GM23338 (cell line): ENCODE measurements at regions not wholly inside any gene's neighbourhood (a gene's known extent, or its start where the extent isn't known, plus 50 kb on each side); places are given as distances from the start of the nearest gene placed in this dataset.

Experiments used
- ATAC-seq: fragments of 200-7000 bp; cut with Tn5 transposase; 3 replicates; pipeline ENCODE4 v1.9.1; 2020
- DNase-seq: peaks from one replicate; pipeline ENCODE4 v3.0.0-alpha.2; 2015; ENCODE audit warnings: low spot score
- H2AFZ ChIP-seq: fragments of 200-600 bp; sonication (generic); 2 replicates; pipeline ENCODE4 v1.8.0; 2016; ENCODE audit warnings: antibody characterized with exemption, mild to moderate bottlenecking, moderate library complexity
- H3F3A ChIP-seq: fragments of 200-600 bp; sonication (generic); replicated peaks from 2 replicates; pipeline ENCODE4 v1.8.0; 2017; ENCODE audit warnings: antibody characterized with exemption, mixed run types, low read depth
- H3K27ac ChIP-seq: fragments of 200-600 bp; sonication (generic); 2 replicates; pipeline ENCODE4 v1.6.1; 2016; ENCODE audit warnings: low read depth
- H3K27me3 ChIP-seq: fragments of 200-600 bp; sonication (generic); 2 replicates; pipeline ENCODE4 v1.8.0; 2016; ENCODE audit warnings: mild to moderate bottlenecking, mixed run types, moderate library complexity; ENCODE audit not compliant: insufficient read depth
- H3K36me3 ChIP-seq: fragments of 200-600 bp; sonication (generic); 2 replicates; pipeline ENCODE4 v1.8.0; 2016; ENCODE audit warnings: mild to moderate bottlenecking; ENCODE audit not compliant: insufficient read depth
- H3K4me1 ChIP-seq: fragments of 200-600 bp; sonication (generic); 2 replicates; pipeline ENCODE4 v1.8.0; 2016; ENCODE audit warnings: mild to moderate bottlenecking, moderate library complexity; ENCODE audit not compliant: insufficient read depth
- H3K4me2 ChIP-seq: fragments of 200-600 bp; sonication (generic); 2 replicates; pipeline ENCODE4 v1.7.1; 2017; ENCODE audit warnings: mixed run types
- H3K4me3 ChIP-seq: fragments of 200-600 bp; sonication (generic); 2 replicates; pipeline ENCODE4 v1.6.1; 2016; ENCODE audit warnings: mixed run types
- H3K79me2 ChIP-seq: fragments of 200-600 bp; sonication (generic); replicated peaks from 2 replicates; pipeline ENCODE4 v1.8.0; 2017; ENCODE audit warnings: mild to moderate bottlenecking; ENCODE audit not compliant: insufficient read depth
- H3K9me2 ChIP-seq: fragments of 200-600 bp; sonication (generic); 2 replicates; pipeline ENCODE4 v1.8.0; 2017; ENCODE audit not compliant: insufficient read depth
- H4K20me1 ChIP-seq: fragments of 200-600 bp; sonication (generic); replicated peaks from 2 replicates; pipeline ENCODE4 v1.8.0; 2017; ENCODE audit warnings: mild to moderate bottlenecking; ENCODE audit not compliant: insufficient read depth
- H3K27ac Mint-ChIP-seq: 2 replicates; pipeline ENCODE4 v1.8.0; 2020; ENCODE audit warnings: inconsistent platforms, mild to moderate bottlenecking, moderate library complexity, mixed read lengths
- H3K27me3 Mint-ChIP-seq: 3 replicates; pipeline ENCODE4 v1.8.0; 2022; ENCODE audit warnings: low read depth, mild to moderate bottlenecking, moderate library complexity, mixed read lengths, inconsistent platforms; ENCODE audit not compliant: insufficient read depth, poor library complexity
- H3K36me3 Mint-ChIP-seq: 3 replicates; pipeline ENCODE4 v1.8.0; 2021; ENCODE audit warnings: low read depth, mild to moderate bottlenecking, inconsistent platforms, moderate library complexity, mixed read lengths
- H3K4me1 Mint-ChIP-seq: 3 replicates; pipeline ENCODE4 v1.8.0; 2020; ENCODE audit warnings: mild to moderate bottlenecking, inconsistent platforms, mixed read lengths
- H3K4me3 Mint-ChIP-seq: 3 replicates; pipeline ENCODE4 v1.8.0; 2021; ENCODE audit warnings: moderate library complexity, mild to moderate bottlenecking, inconsistent platforms, mixed read lengths
- H3K9me3 Mint-ChIP-seq: 3 replicates; pipeline ENCODE4 v1.8.0; 2020; ENCODE audit warnings: moderate library complexity, mild to moderate bottlenecking, inconsistent platforms, mixed read lengths
- CREB1 ChIP-seq: fragments of 250-450 bp; sonication (Bioruptor Pico); IDR thresholded peaks from 2 replicates; pipeline ENCODE4 v1.5.0; 2020; ENCODE audit warnings: low read depth, mild to moderate bottlenecking, moderate library complexity
- CTCF ChIP-seq, 2 experiments: fragments of 200-600 bp in 1 of 2; sonication (generic) in 1 of 2; conservative IDR thresholded peaks; 2 replicates each; pipeline versions ENCODE4 v1.5.1 to v1.6.1; 2016 to 2017; ENCODE audit warnings: antibody characterized with exemption in 2 of 2, low read depth in 2 of 2, mild to moderate bottlenecking in 2 of 2, moderate library complexity in 1 of 2
- EZH2 ChIP-seq: fragments of 200-600 bp; sonication (generic); IDR thresholded peaks from one replicate; pipeline ENCODE4 v1.8.0; 2017; ENCODE audit warnings: antibody characterized with exemption, mild to moderate bottlenecking, low read depth; ENCODE audit not compliant: unreplicated experiment
- EZH2phosphoT487 ChIP-seq: fragments of 200-600 bp; sonication (generic); IDR thresholded peaks from one replicate; pipeline ENCODE4 v1.8.1; 2018; ENCODE audit warnings: antibody characterized with exemption; ENCODE audit not compliant: unreplicated experiment
- NANOG ChIP-seq: IDR thresholded peaks from 2 replicates; pipeline ENCODE4 v1.6.1; 2016; ENCODE audit warnings: antibody characterized with exemption, borderline replicate concordance
- POLR2AphosphoS5 ChIP-seq: IDR thresholded peaks from 2 replicates; pipeline ENCODE4 v1.6.1; 2016; ENCODE audit warnings: antibody characterized with exemption, low read depth
- STAT1 ChIP-seq: IDR thresholded peaks from one replicate; pipeline ENCODE4 v1.6.1; 2016; ENCODE audit warnings: antibody characterized with exemption; ENCODE audit not compliant: unreplicated experiment
- TF ChIP-seq, protein P1 (sequence below): fragments of 250-450 bp; sonication (Bioruptor Pico); IDR thresholded peaks from 2 replicates; pipeline ENCODE4 v1.5.0; 2020; ENCODE audit warnings: mild to moderate bottlenecking, moderate library complexity
- TF ChIP-seq, protein P2 (sequence below): IDR thresholded peaks from one replicate; pipeline ENCODE4 v1.6.1; 2018; ENCODE audit warnings: antibody characterized with exemption; ENCODE audit not compliant: unreplicated experiment

DNA sequence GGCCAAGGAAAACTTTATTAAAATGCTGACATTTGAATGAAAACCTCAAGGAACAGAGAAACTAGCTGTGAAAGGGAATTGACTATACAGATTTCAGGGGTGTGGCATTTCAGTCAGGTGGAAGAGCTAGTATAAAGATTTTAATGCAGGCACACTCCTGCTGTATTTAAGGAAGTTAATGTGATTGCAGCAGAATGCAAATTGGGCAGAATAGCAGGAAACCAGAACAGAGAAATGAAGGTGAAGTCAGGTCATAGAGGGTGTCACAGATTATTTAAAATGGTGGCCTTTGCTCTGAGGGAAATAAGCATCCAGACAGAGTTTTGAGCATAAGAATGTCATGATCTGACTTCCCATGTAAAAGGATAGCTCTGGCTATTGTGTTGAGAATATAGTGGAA lies 898.1 kb upstream of the WWC1 start (continued):
- TF ChIP-seq EZH2phosphoT487 (no peak), EZH2 (no peak), POLR2AphosphoS5 (no peak), STAT1 (no peak), NANOG (no peak)
- TF ChIP-seq, protein P1, sequence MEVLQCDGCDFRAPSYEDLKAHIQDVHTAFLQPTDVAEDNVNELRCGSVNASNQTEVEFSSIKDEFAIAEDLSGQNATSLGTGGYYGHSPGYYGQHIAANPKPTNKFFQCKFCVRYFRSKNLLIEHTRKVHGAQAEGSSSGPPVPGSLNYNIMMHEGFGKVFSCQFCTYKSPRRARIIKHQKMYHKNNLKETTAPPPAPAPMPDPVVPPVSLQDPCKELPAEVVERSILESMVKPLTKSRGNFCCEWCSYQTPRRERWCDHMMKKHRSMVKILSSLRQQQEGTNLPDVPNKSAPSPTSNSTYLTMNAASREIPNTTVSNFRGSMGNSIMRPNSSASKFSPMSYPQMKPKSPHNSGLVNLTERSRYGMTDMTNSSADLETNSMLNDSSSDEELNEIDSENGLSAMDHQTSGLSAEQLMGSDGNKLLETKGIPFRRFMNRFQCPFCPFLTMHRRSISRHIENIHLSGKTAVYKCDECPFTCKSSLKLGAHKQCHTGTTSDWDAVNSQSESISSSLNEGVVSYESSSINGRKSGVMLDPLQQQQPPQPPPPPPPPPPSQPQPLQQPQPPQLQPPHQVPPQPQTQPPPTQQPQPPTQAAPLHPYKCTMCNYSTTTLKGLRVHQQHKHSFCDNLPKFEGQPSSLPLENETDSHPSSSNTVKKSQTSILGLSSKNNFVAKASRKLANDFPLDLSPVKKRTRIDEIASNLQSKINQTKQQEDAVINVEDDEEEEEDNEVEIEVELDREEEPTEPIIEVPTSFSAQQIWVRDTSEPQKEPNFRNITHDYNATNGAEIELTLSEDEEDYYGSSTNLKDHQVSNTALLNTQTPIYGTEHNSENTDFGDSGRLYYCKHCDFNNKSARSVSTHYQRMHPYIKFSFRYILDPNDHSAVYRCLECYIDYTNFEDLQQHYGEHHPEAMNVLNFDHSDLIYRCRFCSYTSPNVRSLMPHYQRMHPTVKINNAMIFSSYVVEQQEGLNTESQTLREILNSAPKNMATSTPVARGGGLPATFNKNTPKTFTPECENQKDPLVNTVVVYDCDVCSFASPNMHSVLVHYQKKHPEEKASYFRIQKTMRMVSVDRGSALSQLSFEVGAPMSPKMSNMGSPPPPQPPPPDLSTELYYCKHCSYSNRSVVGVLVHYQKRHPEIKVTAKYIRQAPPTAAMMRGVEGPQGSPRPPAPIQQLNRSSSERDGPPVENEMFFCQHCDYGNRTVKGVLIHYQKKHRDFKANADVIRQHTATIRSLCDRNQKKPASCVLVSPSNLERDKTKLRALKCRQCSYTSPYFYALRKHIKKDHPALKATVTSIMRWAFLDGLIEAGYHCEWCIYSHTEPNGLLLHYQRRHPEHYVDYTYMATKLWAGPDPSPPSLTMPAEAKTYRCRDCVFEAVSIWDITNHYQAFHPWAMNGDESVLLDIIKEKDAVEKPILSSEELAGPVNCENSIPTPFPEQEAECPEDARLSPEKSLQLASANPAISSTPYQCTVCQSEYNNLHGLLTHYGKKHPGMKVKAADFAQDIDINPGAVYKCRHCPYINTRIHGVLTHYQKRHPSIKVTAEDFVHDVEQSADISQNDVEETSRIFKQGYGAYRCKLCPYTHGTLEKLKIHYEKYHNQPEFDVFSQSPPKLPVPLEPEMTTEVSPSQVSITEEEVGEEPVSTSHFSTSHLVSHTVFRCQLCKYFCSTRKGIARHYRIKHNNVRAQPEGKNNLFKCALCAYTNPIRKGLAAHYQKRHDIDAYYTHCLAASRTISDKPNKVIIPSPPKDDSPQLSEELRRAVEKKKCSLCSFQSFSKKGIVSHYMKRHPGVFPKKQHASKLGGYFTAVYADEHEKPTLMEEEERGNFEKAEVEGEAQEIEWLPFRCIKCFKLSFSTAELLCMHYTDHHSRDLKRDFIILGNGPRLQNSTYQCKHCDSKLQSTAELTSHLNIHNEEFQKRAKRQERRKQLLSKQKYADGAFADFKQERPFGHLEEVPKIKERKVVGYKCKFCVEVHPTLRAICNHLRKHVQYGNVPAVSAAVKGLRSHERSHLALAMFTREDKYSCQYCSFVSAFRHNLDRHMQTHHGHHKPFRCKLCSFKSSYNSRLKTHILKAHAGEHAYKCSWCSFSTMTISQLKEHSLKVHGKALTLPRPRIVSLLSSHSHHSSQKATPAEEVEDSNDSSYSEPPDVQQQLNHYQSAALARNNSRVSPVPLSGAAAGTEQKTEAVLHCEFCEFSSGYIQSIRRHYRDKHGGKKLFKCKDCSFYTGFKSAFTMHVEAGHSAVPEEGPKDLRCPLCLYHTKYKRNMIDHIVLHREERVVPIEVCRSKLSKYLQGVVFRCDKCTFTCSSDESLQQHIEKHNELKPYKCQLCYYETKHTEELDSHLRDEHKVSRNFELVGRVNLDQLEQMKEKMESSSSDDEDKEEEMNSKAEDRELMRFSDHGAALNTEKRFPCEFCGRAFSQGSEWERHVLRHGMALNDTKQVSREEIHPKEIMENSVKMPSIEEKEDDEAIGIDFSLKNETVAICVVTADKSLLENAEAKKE (CRISPR knock-in tag): no peak

DNA sequence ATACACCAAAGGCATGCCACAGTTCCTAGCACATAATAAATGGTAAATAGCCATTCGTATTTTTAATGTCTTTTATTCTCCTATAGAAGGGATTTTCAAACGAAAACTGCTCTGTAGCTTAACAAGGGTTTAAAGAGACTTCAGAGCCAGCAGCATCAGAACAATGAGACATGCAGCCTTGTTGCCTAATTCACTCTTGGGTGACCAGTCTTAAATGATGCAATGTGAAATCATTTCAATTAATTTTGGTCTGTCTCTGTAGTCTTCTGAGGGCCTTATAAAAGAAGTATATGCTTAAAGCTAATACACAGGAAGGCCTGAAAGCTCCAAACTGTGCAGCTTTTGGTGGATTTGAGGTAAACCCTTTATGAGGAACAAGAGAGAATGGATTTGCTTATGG lies 888.8 kb upstream of the WWC1 start:
- H3K4me3 Mint-ChIP-seq: no peak overlapping the region
- peaks cover 14% of the 10 kb centered on the region for H3K4me1 Mint-ChIP-seq
- ATAC-seq (no peak), DNase-seq (no peak)
- Histone ChIP-seq H3K36me3 (no peaks in the 10 kb centered on the region), H3K27me3 (no peaks in the 10 kb centered on the region), H3K4me1 (peaks cover 9% of the 10 kb centered on the region; the same call in 1 of the 2 replicates), H3K9me2 (no peaks in the 10 kb centered on the region), H3F3A (no peaks in the 10 kb centered on the region), H2AFZ (no peak overlapping the region), H3K79me2 (no peaks in the 10 kb centered on the region), H3K4me2 (no peak overlapping the region), H3K4me3 (no peak overlapping the region), H4K20me1 (no peaks in the 10 kb centered on the region), H3K27ac (no peak overlapping the region)
- no peaks in the 10 kb centered on the region for H3K9me3 Mint-ChIP-seq
- no peak for TF ChIP-seq CTCF (conservative IDR thresholded peaks at IDR 0.05; ENCODE audit: low read depth in 2 of 2)
- TF ChIP-seq, protein P2, sequence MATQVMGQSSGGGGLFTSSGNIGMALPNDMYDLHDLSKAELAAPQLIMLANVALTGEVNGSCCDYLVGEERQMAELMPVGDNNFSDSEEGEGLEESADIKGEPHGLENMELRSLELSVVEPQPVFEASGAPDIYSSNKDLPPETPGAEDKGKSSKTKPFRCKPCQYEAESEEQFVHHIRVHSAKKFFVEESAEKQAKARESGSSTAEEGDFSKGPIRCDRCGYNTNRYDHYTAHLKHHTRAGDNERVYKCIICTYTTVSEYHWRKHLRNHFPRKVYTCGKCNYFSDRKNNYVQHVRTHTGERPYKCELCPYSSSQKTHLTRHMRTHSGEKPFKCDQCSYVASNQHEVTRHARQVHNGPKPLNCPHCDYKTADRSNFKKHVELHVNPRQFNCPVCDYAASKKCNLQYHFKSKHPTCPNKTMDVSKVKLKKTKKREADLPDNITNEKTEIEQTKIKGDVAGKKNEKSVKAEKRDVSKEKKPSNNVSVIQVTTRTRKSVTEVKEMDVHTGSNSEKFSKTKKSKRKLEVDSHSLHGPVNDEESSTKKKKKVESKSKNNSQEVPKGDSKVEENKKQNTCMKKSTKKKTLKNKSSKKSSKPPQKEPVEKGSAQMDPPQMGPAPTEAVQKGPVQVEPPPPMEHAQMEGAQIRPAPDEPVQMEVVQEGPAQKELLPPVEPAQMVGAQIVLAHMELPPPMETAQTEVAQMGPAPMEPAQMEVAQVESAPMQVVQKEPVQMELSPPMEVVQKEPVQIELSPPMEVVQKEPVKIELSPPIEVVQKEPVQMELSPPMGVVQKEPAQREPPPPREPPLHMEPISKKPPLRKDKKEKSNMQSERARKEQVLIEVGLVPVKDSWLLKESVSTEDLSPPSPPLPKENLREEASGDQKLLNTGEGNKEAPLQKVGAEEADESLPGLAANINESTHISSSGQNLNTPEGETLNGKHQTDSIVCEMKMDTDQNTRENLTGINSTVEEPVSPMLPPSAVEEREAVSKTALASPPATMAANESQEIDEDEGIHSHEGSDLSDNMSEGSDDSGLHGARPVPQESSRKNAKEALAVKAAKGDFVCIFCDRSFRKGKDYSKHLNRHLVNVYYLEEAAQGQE: no peak
- TF ChIP-seq CREB1 (CRISPR knock-in tag): no peak
- H3K27ac Mint-ChIP-seq: no peak overlapping the region
- no peaks in the 10 kb centered on the region for H3K36me3 Mint-ChIP-seq
- no peaks in the 10 kb centered on the region for H3K27me3 Mint-ChIP-seq
